GF-D8 (cell line): ENCODE measurements at regions not wholly inside any gene's neighbourhood (a gene's known extent, or its start where the extent isn't known, plus 50 kb on each side); places are given as distances from the start of the nearest gene placed in this dataset.
"Not testable (repeated sequence)": the region's sequence is repeated elsewhere in the genome, so short reads cannot be mapped to it uniquely, and the experiment has no call there.

Experiments used
- DNase-seq: peaks from one replicate; lab custom pipeline; 2025; lab: John Stamatoyannopoulos, UW

DNA sequence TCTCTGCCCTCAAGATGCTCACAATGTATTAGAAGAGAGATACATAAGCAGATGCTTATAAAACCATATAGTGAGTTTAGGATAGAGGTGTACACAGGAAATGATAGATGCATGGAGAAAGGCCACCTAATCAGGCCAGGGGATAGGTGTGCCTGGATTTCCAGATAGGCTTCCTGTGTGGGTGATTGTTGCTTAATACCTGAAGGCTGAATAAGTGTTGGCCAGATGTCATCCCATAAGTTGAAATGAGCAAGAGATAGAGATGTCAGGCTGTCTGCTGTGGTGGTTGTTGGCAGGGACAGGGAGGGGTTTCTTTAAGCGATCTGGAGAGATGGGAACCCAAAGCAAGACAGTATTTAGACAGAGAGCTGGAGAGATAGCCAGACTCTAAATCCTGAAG is 109.8 kb upstream of the SGK1 start:
- no peak for DNase-seq

DNA sequence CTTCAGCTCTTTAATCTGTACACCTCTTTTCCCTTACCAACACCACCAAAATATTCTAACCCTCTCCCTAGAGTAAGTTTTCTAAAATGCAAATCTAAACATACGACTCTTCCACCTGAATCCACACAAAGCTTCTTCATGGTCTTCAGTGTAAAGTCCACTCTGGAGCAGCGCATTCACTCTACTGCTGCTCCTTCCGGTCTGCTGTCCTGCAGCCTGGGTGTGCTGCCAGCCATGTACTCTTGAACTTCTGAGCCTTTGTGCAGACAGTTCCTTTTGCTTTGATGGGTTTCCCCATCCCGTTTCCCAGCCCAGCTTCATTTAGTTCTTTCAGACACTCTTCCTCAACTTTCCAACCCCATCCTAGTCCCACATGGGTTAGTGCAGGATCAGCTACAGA is 108.7 kb upstream of the SGK1 start:
- DNase-seq, result no peak

DNA sequence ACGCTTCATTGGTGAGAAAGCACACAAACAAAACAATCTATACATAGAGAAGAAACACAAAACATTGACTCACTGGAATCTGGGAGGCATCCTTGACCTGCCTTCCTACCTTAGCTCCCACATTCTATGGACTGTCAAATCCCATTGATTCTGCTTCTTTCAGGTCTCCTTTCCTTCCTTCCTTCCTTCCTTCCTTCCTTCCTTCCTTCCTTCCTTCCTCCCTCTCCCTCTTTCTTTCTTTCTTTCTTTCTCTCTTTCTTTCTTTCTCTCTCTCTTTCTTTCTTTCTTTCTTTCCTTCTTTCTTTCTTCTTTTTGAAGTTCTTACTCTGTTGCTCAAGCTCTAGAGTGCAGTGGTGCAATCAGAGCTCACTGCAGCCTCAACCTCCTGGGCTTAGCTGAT is 108.0 kb upstream of the SGK1 start:
- not testable (repeated sequence) for DNase-seq

DNA sequence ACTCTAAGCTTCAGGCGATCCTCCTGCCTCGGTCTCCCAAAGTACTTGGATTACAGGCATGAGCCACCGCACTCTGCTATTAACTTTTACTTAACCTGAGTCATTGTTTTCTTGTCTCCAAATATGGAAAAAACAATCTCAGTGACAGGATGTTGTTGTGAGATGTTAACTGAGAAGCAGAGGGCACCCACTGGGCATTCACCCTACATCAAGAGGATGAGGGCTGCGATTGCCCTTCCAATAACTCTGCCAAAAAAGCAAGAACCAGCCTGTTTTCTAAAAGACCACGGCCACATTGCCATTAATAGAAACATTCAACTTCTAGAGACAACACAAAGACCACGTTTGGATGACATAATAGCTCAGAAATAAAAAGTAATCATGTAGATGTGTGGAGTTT is 107.6 kb upstream of the SGK1 start:
- no peak for DNase-seq

- DNase-seq, result no peak
Measured at GRCh38 chr6:134424798-134425170, 106.9 kb upstream of the SGK1 start.

DNA sequence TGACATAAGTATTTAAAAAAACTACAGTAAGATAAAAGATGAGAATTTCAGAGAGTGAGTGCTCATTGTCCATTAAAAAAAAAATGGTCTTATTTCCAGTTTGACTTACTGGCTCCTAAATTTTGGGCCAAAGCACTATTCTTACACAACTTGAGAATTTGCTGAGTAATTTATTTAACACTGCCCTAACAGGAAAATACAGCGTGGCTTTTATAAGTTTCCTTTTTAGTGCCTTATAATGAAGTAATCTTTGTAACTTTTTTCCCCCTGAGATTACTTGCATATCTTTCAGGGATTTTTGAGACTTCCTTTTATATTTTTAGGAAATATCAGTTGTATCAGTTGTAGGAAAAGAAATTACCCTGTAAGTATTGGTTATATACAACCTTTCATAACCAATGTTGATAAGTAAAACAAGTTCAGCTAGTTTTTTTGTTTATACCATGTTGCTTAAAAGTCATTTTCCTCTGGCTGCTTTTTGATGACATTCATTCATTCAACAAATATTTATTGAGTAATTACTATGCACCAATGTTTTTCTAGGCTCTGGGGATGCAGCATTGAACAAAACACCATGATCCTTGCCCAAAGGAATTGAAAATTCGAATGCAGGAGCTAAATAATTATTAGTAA is 106.4 kb upstream of the SGK1 start:
- DNase-seq, result no peak

- DNase-seq, result no peak
Measured at GRCh38 chr6:134422426-134423231, 104.7 kb upstream of the SGK1 start.

DNA sequence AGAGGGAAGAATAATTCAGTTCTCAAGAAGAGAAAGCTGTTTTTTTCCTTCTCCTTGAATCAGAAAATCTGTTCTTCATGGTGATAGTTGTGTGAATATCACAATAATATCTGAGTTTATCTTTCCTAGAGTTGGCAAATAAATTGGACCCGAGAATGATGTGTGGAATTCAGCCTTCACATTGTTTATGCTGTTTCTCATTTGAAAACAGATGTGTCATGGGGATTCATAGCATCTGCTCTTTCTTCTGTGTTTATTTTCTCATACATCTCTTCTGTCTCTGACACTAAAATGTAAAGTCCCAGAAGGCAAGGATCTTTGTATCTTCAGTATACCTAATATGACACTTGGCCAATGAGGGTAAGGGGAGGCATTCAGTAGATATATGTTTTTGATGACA is 103.6 kb upstream of the SGK1 start:
- no peak for DNase-seq

GRCh38 chr6:134420614-134421181 is 102.8 kb upstream of the SGK1 start:
- DNase-seq, result no peak

DNA sequence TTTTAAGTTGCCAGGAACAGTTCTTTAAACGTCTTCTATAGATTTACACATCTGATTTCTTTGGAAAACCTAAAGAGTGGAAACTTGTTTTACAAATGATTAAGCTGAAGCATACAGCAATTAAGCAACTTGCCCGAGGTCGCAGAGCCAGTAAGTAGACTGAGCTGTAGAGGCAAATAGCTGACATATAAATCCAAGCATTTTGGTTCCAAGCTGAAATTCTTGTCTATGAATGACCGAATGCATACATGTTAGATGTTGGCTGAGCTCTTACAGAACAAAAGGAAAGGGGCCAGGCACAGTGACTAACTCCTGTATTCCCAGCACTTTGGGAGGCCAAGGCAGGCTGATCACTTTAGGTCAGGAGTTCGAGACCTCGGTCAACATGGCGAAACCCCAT is 101.8 kb upstream of the SGK1 start:
- DNase-seq, result no peak

- no peak for DNase-seq
Measured at GRCh38 chr6:134416418-134417154, 98.7 kb upstream of the SGK1 start.

DNA sequence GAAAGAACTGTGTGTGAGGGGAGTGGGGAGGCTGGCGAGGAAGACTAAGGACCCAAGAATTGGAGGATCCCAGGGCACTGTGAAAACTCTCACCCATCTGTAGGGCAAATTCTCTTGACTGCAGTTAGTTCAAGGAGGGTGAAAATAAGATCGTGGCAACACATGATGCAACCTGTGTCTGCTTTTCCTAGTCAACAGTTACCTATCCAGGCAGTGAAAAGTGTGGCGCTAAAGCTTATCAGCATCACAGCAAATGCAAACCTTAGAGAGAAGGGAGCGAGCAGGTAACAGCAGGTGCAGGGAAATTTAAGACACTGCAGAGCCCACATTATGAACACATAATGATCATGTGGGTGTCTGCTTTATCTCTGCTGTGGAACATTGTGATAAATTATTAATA is 97.7 kb upstream of the SGK1 start:
- no peak for DNase-seq

GRCh38 chr6:134415194-134415593 is 97.3 kb upstream of the SGK1 start:
- DNase-seq, result no peak

DNA sequence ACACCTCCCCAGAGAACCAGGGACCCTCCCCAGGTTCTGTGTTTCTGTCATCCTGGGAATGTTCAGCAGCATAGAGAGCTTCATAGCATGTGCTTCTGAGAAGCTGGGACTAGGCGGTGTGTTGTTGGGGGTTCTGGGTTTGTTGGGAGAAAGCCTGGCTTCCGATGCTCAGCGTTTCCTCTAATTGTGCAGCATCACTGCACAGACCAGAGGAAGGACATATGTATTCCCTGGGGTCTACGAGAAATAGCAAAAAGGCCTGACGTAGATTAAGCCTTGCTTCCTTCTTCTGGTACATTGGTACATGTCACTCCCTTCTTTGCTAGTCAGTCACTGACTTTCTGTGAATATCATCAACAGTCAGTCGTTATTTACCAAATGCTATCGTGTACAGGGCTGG is 96.9 kb upstream of the SGK1 start:
- DNase-seq, result no peak

DNA sequence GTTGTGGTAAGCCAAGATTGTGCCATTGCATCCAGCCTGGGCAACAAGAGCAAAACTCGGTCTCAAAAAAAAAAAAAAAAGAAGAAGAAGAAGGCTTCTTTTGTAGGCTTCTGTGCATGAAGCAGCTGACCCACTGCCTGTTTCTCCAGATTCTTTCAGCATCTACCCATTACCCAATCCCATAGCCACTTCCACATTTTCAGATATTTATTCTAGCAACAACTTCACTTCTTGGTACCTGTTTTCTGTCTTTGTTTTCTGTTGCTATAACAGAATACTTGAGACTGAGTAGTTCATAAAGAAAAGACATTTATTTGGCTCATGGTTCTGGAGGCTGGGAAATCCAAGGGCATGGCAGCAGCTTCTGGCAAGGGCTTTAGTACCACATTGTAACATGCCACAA is 95.3 kb upstream of the SGK1 start:
- peak; percentile 37 for DNase-seq

- DNase-seq, result no peak
Measured at GRCh38 chr6:134410541-134410940, 92.6 kb upstream of the SGK1 start.

GRCh38 chr6:134407791-134408190 is 89.9 kb upstream of the SGK1 start:
- no peak for DNase-seq

GRCh38 chr6:134406311-134406710 is 88.4 kb upstream of the SGK1 start:
- no peak for DNase-seq

DNA sequence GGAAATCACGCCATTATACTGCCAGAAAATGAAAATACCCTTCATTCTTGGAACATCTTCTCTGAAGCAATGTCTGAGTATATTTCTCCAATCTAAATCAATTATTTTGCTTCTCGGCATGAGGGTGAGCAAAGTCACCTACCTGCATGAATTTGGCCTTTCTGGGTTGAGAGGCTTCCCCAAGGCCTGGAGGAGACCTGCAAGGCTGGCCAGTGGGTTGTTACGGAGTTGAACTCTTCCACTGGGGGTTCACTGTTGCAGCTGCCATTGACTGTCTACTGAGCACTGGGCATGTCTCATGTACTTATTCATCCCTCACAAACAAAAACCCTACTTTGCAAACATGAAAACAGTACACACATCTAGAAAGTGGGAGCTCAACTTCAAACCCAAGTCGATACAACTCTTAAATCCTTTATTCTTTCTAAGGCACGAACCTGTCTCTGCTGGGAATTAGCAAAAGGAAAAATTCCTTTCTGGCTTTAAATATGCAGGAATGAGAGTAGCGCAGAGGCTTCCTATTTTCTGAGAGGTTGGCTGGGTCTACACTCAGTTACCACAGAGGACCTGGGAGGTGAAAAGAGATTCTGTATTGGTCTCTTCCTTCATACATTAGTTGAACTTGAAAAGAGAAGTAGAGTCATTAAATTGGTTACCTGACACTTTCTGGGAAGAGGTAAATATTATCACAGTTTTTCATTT is 87.6 kb upstream of the SGK1 start:
- no peak for DNase-seq

DNA sequence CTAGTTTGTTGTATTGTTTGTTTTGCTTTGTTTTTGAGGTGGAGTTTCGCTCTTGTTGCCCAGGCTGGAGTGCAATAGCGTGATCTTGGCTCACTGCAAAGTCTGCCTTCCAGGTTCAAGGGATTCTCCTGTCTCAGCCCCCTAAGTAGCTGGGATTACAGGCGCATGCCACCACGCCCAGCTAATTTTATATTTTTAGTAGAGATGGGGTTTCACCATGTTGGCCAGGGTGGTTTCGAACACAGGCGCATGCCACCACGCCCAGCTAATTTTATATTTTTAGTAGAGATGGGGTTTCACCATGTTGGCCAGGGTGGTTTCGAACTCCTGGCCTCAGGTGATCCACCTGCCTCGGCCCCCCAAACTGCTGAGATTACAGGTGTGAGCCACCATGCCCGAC is 85.4 kb upstream of the SGK1 start:
- not testable (repeated sequence) for DNase-seq

GRCh38 chr6:134402372-134402984 is 84.6 kb upstream of the SGK1 start:
- no peak for DNase-seq

- DNase-seq, result no peak
Measured at GRCh38 chr6:134400941-134401340, 83.0 kb upstream of the SGK1 start.
